ENCODE measurements at regions not wholly inside any gene's neighbourhood (a gene's known extent, or its start where the extent isn't known, plus 50 kb on each side); places are given as distances from the start of the nearest gene placed in this dataset.

GRCh38 chrX:137424679-137425078 is 141.2 kb upstream of the ZIC3 start:
- TF ChIP-seq POLR2A (IDR thresholded peaks at IDR 0.05; ENCODE audit: extremely low read depth, insufficient read length) (no peak), CTCF (IDR thresholded peaks at IDR 0.05; ENCODE audit: low read depth, low read length) (no peak), MAX (IDR thresholded peaks at IDR 0.05; ENCODE audit: low read depth, low read length) (no peak), MYC (IDR thresholded peaks at IDR 0.05; ENCODE audit: low read depth, low read length) (no peak)

Measured in NB4 (cell line).